Bronchial epithelial cell (primary cell): ENCODE measurements at regions not wholly inside any gene's neighbourhood (a gene's known extent, or its start where the extent isn't known, plus 50 kb on each side); places are given as distances from the start of the nearest gene placed in this dataset.
"Not testable (repeated sequence)": the region's sequence is repeated elsewhere in the genome, so short reads cannot be mapped to it uniquely, and the experiment has no call there.

Experiments
- DNase-seq: peaks from one replicate; pipeline ENCODE4 v3.0.0-alpha.2; 2010; ENCODE audit warnings: low read depth
- FAIRE-seq: peaks from 2 replicates; lab custom pipeline; 2011; peaks lifted over from hg19 to GRCh38; lab: Jason Lieb, UNC
- H3K27me3 ChIP-seq: 2 replicates; pipeline ENCODE4 v1.5.1; 2011; ENCODE audit warnings: low read length; ENCODE audit not compliant: control insufficient read depth, insufficient read depth
- H3K36me3 ChIP-seq: 2 replicates; pipeline ENCODE4 v1.5.1; 2011; ENCODE audit warnings: low read length; ENCODE audit not compliant: control insufficient read depth, insufficient read depth
- H3K4me3 ChIP-seq: 2 replicates; pipeline ENCODE4 v1.5.1; 2011; ENCODE audit warnings: mild to moderate bottlenecking, low read depth, low read length, control low read depth
- TF ChIP-seq, protein P1 (sequence below): IDR thresholded peaks from 2 replicates; pipeline ENCODE4 v1.5.1; 2011; ENCODE audit warnings: mild to moderate bottlenecking, moderate library complexity, low read length, control low read depth, inconsistent platforms; ENCODE audit not compliant: insufficient read depth, severe bottlenecking

- FAIRE-seq (no peak), DNase-seq (no peak)
- no peaks in the 10 kb centered on the region for H3K36me3 ChIP-seq
- TF ChIP-seq, protein P1, sequence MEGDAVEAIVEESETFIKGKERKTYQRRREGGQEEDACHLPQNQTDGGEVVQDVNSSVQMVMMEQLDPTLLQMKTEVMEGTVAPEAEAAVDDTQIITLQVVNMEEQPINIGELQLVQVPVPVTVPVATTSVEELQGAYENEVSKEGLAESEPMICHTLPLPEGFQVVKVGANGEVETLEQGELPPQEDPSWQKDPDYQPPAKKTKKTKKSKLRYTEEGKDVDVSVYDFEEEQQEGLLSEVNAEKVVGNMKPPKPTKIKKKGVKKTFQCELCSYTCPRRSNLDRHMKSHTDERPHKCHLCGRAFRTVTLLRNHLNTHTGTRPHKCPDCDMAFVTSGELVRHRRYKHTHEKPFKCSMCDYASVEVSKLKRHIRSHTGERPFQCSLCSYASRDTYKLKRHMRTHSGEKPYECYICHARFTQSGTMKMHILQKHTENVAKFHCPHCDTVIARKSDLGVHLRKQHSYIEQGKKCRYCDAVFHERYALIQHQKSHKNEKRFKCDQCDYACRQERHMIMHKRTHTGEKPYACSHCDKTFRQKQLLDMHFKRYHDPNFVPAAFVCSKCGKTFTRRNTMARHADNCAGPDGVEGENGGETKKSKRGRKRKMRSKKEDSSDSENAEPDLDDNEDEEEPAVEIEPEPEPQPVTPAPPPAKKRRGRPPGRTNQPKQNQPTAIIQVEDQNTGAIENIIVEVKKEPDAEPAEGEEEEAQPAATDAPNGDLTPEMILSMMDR = no peak
- no peak overlapping the region for H3K4me3 ChIP-seq
- no peaks in the 10 kb centered on the region for H3K27me3 ChIP-seq
Measured at GRCh38 chr4:159029481-159029880, 73.4 kb upstream of the RAPGEF2 start.

DNA sequence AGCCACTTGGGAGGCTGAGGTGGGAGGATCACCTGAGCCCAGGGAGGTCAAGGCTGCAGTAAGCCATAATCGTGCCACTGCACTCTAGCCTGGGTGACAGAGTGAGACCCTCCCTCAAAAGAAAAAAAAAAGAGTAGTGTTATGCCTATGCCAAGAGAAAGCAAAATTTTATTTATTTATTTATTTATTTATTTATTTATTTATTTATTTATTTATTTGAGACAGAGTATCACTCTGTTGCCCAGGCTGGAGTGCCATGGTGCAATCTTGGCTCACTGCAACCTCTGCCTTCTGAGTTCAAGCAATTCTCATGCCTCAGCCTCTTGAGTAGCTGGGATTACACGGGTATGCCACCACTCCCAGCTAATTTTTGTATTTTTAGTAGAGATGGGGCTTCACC, 72.6 kb upstream of the RAPGEF2 start:
- H3K4me3 ChIP-seq, H3K36me3 ChIP-seq, H3K27me3 ChIP-seq, DNase-seq, FAIRE-seq: not testable (repeated sequence)

DNA sequence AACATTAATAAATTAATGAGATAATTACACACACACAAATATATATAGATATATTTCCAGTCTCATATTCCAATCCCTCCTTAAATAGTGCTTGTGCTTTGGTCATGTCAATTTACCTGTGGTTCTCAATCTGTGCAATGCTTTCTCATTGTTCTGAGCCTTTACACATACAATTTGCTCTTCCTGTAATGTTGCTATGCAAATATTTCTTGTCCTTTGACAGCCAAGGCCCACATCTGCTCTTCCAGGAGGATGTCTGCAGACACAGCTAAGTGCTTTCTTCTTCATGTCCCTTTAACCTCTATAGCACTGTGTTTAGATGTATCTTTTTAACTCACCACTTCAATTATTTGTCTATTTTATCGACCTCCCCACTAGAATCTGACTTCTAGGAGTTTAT, 67.3 kb upstream of the RAPGEF2 start:
- H3K4me3 ChIP-seq = no peak overlapping the region
- FAIRE-seq (no peak), DNase-seq (no peak)
- H3K36me3 ChIP-seq = no peaks in the 10 kb centered on the region
- no peaks in the 10 kb centered on the region for H3K27me3 ChIP-seq
- TF ChIP-seq, protein P1 = no peak

DNA sequence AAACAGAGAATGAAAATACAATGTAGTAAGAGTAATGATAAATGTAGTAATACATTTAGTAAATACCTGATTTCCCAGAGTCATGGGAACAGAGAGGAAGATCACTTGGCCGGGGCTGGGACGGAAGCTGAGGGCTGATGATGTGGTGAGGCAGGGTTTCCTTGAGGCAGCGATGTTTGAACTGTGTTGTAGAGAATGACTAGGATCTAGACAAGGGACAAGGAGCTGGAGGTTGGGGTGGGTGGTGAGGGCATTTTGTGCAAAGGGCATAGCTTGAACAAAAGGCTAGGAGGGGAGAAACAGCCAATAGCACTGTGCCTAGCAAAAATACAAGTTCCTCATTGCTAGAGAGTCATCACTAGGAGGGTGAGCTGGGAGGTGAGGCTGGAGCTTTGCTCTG, 64.3 kb upstream of the RAPGEF2 start:
- FAIRE-seq (no peak), DNase-seq (no peak)
- Histone ChIP-seq H3K36me3 (no peaks in the 10 kb centered on the region), H3K27me3 (no peaks in the 10 kb centered on the region), H3K4me3 (no peak overlapping the region)
- TF ChIP-seq, protein P1 = no peak

GRCh38 chr4:159041054-159042034, 61.5 kb upstream of the RAPGEF2 start:
- TF ChIP-seq, protein P1 = no peak
- H3K4me3 ChIP-seq = no peak overlapping the region
- no peaks in the 10 kb centered on the region for H3K27me3 ChIP-seq
- FAIRE-seq (no peak), DNase-seq (no peak)
- no peaks in the 10 kb centered on the region for H3K36me3 ChIP-seq

DNA sequence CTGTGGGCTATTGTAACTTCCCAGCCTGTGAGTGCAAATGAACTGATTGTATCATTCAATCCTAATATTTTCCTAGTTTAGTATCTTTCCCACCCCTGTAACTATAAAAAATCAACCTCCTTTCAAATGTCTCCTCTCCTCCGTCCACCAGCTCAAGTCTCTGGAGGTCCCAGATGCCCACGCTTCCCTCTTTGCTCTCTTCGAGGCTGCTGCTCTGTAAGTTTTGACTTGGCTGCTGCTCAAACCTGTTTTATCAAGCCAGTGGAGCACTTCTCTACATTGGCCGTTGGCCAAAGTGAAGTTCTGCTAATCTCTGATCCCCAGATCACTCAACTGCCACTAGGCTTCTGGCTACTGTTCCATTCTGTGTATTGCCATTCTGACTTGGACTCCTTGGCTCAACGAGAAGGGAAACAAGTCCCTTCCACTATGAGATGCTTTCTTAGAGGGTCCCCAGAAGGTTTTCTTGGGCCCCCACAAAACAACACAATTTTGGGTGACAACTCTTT, 60.7 kb upstream of the RAPGEF2 start:
- H3K4me3 ChIP-seq = no peak overlapping the region
- DNase-seq = no peak

More for the DNA sequence above, 60.7 kb upstream of the RAPGEF2 start:
- no peak for FAIRE-seq
- H3K36me3 ChIP-seq = no peaks in the 10 kb centered on the region
- no peaks in the 10 kb centered on the region for H3K27me3 ChIP-seq
- TF ChIP-seq, protein P1 = no peak
